Right ventricle myocardium inferior (tissue), 1 donor: ENCODE measurements at regions not wholly inside any gene's neighbourhood (a gene's known extent, or its start where the extent isn't known, plus 50 kb on each side); places are given as distances from the start of the nearest gene placed in this dataset.

Source experiments
- ATAC-seq: fragments of 200-7000 bp; cut with Tn5 transposase; one replicate; pipeline ENCODE4 v1.9.1; 2020; ENCODE audit warnings: mild to moderate bottlenecking, moderate library complexity
- DNase-seq: peaks from one replicate; pipeline ENCODE4 v3.0.0; 2021; ENCODE audit errors: missing footprints
- intact Hi-C: fragments of 100-400 bp; cut with DNase I; formaldehyde crosslinking; loops from one replicate; pipeline ENCODE4 v1.11.0; 2022
- donor health status: DM: no; HTN: yes; CAD: no; lungs with severe emphysema.

GRCh38 chr11:128374026-128374425 lies 213.3 kb downstream of the ETS1 start:
- intact Hi-C loops: no loop called here
- DNase-seq (no peak), ATAC-seq (no peak)

DNA sequence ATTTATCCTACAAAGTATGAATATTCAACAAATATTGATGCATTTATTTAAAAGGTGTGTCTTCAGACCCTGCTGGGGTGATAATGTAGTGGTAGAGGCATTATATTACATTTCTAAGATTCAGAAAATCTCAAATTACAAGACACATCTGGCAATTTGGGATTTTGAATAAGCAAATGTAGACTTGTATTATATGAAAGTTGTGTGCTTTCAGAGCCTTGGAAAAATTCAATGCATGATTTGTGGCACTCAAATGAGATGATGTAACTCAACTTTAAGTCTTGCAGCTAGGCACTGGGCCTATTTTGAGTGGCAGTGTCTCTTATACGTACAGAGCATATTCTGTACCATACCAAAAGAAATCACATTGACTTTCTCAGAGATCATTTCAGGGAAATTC lies 214.4 kb downstream of the ETS1 start:
- DNase-seq: no peak
- intact Hi-C loops: no loop called here
- no peak for ATAC-seq

- no peak for DNase-seq
- intact Hi-C loops: no loop called here
- no peak for ATAC-seq
Measured at GRCh38 chr11:128367573-128367972, 219.8 kb downstream of the ETS1 start.

DNA sequence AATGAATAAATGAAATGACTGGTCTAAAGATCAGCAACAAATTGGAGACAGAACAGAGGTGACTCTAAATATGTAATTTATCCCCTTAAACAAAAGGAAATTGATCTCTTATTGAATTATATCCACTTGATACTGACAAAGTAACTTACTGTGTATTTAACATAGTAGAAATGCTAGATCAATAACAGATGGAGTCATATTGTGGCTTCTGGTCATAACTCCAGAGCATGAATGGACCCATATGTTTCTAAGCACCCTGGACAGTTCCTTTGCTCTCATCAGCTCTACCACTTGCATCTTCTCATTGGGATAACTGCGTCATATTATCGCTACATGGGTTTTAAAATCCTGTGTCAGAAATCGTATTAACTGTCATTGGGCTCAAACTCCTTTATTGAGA lies 222.3 kb downstream of the ETS1 start:
- no peak for DNase-seq

DNA sequence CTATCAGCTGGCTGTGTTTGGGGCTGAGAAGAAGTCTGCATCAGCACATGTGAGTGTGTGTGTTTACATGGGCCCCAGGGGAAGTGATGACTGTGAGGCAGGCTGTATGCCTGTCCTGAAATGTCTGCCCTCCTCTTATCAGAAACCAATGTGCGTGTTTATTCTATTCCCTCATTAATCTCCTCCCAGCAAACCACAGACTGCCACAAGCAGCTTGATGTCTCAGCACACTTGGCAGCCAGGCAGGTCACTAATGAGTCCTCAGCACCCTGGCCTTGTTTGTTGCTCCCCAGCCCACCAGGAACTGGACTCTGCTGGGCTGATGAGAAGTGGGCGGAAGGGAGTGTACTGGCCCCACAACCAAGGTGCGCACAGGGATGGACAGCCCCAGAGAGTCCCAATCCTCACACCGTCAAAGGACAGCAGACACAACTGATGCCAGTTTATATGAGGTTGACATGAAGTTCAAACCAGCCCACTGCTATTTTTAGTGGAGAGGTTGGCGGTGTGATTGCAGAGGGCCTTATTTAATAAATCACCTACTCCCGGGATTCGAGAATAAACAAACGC lies 225.8 kb downstream of the ETS1 start:
- DNase-seq: no peak
- intact Hi-C loops: no loop called here
- ATAC-seq: peak; percentile 50

More for the DNA sequence above, 222.3 kb downstream of the ETS1 start:
- intact Hi-C loops: no loop called here
- ATAC-seq: no peak

GRCh38 chr11:128359515-128359914 lies 227.8 kb downstream of the ETS1 start:
- ATAC-seq (no peak), DNase-seq (no peak)
- intact Hi-C loops: no loop called here

GRCh38 chr11:128357073-128357472 lies 230.3 kb downstream of the ETS1 start:
- intact Hi-C loops: no loop called here
- DNase-seq: no peak
- ATAC-seq: no peak

DNA sequence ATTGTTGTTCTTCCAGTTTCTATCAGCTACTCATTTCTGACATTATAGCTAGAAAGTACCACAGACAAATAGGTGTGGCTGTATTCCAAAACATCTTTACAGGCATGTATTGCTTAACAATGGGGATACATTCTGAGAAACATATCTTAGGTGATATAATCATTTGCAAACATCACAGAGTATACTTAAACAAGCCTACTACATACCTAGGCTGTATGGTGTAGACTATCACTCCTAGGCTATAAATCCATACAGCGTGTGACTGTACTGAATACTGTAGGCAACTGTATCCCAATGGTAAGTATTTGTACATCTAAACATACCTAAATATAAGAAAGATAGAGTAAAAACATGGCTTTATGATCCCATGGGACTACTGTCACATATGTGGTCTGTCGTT lies 231.8 kb downstream of the ETS1 start:
- DNase-seq (no peak), ATAC-seq (no peak)
- intact Hi-C loops: no loop called here

DNA sequence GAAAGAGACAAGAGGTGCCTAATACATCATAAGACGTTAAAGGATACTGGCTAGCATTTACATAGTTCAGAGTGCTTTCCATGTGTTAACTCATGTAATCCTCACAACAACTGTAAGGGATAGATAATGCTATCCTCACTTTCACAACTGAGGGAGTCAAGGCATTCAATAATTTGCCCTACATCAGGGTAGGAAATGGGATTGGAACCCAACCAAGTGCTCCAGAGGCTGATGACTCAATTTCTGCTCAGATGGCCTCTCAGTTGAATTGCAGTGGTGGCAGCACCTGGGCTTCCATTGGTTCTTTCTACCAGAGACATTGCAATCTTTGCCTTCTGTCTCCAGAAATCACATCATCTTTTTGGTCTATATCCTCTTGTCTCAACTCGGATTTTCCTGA lies 232.9 kb downstream of the ETS1 start:
- intact Hi-C loops: no loop called here
- DNase-seq: no peak
- no peak for ATAC-seq

DNA sequence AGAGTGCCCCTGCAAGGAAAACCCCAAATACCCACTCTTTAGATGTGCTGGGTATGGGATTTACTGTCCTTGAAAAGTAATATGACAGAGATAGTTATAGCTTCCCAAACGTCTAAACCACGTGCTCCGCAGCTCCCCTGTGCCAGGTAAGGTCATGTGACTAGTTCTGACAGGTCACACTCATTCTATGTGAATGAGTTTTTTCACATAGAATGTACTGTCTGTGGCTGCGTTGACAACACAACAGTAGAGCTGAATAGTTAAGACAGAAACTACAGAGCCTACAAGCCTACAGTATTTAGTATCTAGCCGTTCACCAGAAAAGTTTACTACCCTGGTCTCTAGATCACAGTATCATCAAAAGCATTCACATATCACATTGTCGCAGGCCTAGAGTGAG lies 236.2 kb downstream of the ETS1 start:
- intact Hi-C loops: no loop called here
- ATAC-seq (no peak), DNase-seq (no peak)

- intact Hi-C loops: no loop called here
- DNase-seq (no peak), ATAC-seq (no peak)
Measured at GRCh38 chr11:128349650-128350299, 237.6 kb downstream of the ETS1 start.

DNA sequence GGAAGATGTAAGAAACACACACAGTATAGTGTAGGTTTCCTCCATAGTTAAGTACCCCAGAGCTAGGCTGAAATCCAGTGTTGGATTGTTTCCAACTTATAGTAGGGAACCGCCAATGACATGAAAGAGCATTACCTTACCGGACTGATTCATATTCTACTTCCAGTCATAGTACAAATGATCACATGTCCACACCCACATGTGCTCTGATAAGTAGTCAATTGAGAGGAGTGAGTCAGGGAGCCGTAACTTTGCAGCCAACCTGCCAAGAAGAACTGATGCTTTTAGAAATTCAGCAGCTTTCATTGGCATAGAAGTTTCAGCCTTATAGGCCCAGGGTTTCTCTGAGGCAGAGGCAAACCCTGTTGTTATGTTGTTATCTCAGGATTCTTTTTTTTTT lies 240.6 kb downstream of the ETS1 start:
- intact Hi-C loops: no loop called here
- no peak for DNase-seq
- ATAC-seq: no peak

DNA sequence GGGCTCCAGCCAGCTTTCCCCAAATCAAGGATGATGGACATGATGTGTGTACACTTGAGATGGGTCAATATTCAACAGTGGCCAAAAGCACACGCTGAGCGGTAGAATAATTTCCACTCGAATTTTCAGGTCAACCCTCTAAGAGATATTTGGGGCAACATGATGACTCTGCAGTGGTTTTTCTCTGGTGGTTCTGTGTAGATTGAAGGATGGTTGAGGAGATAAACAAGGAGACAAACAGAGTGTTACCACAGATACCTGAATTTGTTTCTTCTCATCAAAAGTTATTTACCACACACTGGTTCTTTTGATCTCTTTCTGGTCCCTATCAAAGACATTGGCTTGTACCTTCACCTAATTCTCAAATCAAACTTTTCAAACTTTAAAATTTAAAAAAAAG lies 242.0 kb downstream of the ETS1 start:
- ATAC-seq (no peak), DNase-seq (no peak)
- intact Hi-C loops: no loop called here

DNA sequence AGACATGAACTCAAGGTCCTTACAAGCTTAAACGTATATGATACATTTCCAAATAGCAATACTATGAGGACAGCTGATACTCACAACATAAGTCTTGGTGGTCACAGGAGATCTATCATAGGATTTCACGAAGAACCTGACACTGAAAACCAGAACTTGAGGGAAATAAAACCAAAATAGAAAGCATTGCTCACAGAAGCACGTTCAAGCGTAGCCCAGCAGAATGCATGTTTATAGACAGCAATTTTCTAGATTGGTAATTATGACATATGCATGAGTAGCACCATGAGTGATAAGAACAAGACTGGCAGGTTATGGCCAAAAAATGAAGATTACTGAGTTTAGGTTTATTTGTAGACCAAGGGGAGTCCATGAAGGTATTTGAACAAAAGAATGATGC lies 243.5 kb downstream of the ETS1 start:
- intact Hi-C loops: no loop called here
- no peak for DNase-seq
- no peak for ATAC-seq

DNA sequence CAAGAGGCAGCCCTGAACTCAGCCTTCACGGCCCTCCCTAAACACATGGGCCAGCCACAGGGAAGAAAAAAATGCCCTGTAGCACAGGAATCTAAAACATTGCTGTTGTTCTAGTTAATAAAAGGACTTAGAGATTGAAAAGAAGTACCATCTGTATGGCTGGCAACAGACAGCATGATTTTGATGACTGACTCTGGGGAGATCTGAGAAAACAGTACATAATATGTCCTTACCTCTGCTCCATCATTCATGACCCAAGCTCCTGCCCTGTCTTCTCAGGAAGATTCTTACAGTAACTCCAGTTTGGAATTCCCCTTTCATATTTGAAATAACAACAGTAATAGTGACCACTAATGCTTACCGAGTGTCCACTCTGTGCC lies 244.2 kb downstream of the ETS1 start:
- intact Hi-C loops: no loop called here
- peak; percentile 8 for ATAC-seq

DNA sequence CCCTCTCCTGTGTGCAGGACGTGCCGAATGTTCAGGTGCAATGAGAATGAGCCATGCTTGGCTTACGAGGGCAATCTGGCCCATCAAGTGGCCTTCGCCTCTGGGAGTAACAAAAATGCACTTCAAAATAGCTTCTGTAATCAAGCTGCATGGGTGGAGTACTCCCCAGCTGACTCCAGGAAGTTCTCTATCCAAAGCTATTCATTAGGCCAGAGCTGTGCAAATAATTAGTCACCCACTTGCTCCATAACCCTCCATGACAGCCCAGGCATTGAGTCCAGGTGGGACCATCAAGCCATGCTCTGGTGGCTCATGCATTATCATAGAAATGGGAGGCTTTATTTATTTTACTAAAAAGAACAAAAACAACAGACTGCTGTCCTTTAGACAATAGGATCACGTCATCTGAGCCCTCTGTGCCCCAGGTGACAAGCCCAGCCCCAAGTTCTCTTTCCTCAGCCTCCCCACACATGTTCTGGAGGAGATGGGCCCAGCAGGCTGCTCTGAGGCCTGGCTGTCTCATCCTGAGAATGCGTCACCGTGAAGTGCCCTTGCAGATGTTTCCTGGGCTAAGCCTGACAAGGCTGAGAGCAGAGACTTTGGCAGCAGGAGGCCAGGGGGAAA lies 244.7 kb downstream of the ETS1 start:
- no peak for DNase-seq
- peak; percentile 69 for ATAC-seq
- intact Hi-C loops: no loop called here

More for the DNA sequence above, 244.2 kb downstream of the ETS1 start:
- no peak for DNase-seq

DNA sequence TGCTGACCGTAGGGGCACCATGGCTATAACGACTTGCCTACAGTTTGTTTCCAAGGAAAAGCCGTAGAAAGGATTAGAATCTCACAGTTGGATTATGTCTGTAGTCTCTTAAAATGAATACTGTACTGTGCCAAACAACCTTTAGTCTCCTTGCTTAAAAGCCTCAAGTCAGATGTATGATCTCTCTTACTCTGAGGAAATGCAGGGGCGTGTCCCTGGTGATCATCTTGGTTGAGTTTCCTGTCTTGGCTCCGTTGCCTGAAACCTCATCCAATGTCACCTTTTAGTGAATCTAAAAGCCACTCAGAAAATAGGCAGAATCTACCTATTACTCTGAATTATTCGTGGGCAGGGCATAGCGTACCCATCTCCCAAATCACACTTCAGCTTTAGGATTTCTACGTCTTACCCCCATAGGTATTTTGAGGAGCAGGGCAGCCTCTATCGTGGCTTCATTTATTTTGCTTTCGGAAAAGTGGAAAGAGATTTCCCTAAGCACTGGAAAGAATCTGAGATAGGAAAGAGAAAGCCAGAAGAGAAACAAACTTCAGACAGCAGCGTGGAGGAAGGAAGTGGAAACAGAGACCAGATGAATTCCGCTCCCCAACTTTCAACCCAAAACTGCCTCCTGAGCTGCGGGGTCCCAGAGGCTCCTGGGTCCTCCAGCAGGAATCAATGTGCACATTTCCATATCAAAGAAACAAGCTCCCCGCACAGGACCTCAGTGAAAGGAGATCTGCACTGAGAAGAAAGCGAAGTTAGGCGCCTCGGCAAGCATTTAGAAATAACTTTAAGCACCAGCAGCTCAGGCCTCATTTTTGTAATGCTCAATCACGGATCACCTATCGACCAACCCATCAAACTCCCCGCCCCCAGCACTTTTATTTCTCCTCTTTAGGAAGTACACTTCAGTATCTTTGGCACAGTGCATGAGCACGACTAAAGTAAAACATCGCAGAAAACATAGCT lies 245.8 kb downstream of the ETS1 start:
- intact Hi-C loops: loop anchor here (2.0 kb wide), 1 partner anchor 75 kb away; no protein-coding TSS in a partner anchor
- peak; percentile 42 for ATAC-seq
- DNase-seq: no peak

GRCh38 chr11:128339792-128340191 lies 247.6 kb downstream of the ETS1 start:
- intact Hi-C loops: loop anchor here (2.0 kb wide), 1 partner anchor 77 kb away; no protein-coding TSS in a partner anchor
- DNase-seq: no peak
- ATAC-seq: no peak

- DNase-seq (no peak), ATAC-seq (no peak)
- intact Hi-C loops: no loop called here
Measured at GRCh38 chr11:128338811-128339210, 248.5 kb downstream of the ETS1 start.
